Stimulated activated CD4-positive, alpha-beta T cell treated with anti-CD3 and anti-CD28 coated beads, TNF-alpha, amount 100 ng/mL, for 24 hours (primary cell): ENCODE measurements at regions not wholly inside any gene's neighbourhood (a gene's known extent, or its start where the extent isn't known, plus 50 kb on each side); places are given as distances from the start of the nearest gene placed in this dataset.
"Not testable (repeated sequence)": the region's sequence is repeated elsewhere in the genome, so short reads cannot be mapped to it uniquely, and the experiment has no call there.

Experiments used
- DNase-seq, 3 experiments: peaks; one replicate each; pipeline ENCODE4 v3.0.0-alpha.2; 2020; ENCODE audit warnings: low read depth in 3 of 3

GRCh38 chr4:8675906-8676305 is 83.3 kb downstream of the CPZ start:
- DNase-seq: no peak

DNA sequence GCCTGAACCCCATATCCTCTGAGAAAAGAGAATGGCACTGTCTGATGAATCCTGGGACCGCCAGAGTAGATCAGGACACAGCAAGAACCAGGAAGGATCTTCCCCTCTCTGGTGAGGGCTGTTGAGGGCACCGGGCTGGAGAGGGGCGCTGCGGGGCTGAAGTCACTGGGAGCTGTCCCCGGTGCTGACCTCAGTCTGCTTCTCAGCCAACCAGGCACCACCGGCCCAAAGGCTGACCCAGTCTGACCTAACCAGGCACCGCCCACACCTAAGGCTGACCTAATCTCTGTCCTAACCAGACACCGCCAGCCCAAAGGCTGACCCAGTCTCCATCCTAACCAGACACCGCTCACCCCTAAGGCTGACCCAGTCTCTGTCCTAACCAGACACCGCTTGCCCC is 82.8 kb downstream of the CPZ start:
- DNase-seq: no peak

DNA sequence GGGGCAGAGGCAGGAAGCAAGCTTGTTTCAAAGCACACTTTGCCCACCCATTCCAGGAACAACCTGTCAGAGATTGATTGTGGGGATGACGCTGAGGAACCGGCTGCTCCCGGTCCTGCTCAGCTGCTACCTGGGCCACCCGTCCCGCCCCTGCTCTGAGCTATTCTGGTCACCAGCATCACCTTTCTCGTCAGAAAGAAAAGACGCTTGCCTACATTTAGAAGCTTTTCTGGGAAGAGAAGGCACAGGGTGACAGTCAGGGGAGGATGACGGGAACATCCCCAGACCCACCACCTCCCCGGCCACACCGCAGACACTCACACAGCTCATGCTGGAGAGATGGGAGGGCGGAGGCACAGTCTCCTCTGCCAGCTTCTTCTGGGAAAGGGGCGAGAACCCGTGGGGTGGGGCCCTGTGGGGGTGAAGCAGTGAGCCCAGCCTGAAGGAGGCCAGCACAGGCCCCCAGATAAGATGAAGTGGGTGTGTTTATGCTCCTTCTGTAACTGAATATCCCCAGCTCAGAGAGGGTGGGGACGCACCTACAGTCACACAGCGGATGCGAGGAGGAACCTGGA is 81.8 kb downstream of the CPZ start:
- no peak for DNase-seq

DNA sequence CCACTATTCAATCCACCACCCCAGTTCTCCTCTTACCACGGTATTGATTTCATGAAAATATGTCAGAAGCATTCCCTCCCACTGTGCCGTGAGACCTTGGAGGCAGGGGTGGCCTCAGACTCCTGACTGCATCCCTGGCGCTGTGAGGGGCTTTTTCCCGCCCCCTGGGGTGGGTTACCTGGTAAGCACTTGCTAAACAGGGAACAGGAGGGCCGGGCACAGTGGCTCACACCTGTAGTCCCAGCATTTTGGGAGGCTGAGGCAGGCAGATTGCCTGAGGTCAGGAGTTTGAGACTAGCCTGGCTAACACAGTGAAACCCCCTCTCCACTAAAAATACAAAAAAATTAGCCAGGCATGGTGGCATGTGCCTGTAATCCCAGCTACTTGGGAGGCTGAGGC is 80.5 kb downstream of the CPZ start:
- DNase-seq: not testable (repeated sequence)

DNA sequence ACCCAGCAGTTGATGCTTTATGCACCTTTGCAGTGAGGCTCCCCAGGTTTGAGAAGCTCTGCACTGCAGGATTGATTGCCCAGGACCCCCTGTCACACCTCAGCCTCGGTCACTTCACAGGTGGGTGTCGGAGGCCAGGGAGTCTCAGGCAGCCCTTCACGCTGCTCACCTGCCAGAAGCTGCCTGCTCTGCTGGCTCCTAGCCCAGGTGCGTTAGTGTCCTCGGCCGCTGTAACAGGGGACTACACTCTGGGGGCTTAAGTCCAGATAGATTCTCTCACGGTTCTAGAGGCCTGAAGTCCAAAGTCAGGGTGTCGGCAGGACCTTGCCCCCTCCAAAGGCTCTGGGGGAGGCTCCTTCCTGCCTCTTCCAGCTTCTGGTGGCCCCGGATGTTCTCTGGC is 79.9 kb downstream of the CPZ start:
- DNase-seq: no peak

GRCh38 chr4:8671712-8672290 is 79.2 kb downstream of the CPZ start:
- no peak for DNase-seq
